ENCODE measurements at regions not wholly inside any gene's neighbourhood (a gene's known extent, or its start where the extent isn't known, plus 50 kb on each side); places are given as distances from the start of the nearest gene placed in this dataset.

- Histone ChIP-seq H3K36me3 (ENCODE audit: control insufficient read depth, insufficient read depth, low read length) (no peaks in the 10 kb centered on the region), H3K27me3 (ENCODE audit: control insufficient read depth, insufficient read depth, low read length) (no peaks in the 10 kb centered on the region; the same call in 1 of the 2 replicates), H3K4me3 (ENCODE audit: low read depth in 2 of 2, low read length in 2 of 2) (no peak overlapping the region), H3K4me1 (ENCODE audit: control insufficient read depth, insufficient read depth, low read length) (0 out of 2 replicates have a peak, but pooled peaks cover 2% of the 10 kb centered on the region), H3K27ac (ENCODE audit: low read length) (no peak overlapping the region), H3K9me3 (ENCODE audit: control insufficient read depth, insufficient read depth, low read depth, low read length) (no peaks in the 10 kb centered on the region)
- DNase-seq (ENCODE audit: low read depth, low spot score) (no peak), ATAC-seq (no peak)
- CTCF ChIA-PET: no interaction called here
- in situ Hi-C loops (cut with HindIII; ENCODE audit: low pct_unique_long_range_greater_than_20kb, low sequenced_read_pairs): no loop called here
- TF ChIP-seq REST (IDR thresholded peaks at IDR 0.05; ENCODE audit: insufficient read depth in 1 of 2, low read depth in 2 of 2, low read length in 1 of 2) (no peak), POLR2AphosphoS5 (IDR thresholded peaks at IDR 0.05; ENCODE audit: low read depth, low read length) (no peak), CTCF (IDR thresholded peaks at IDR 0.05) (no peak), SIN3A (IDR thresholded peaks at IDR 0.05; ENCODE audit: borderline replicate concordance, insufficient read depth, low read depth, low read length) (no peak), TCF7L2 (IDR thresholded peaks at IDR 0.05; ENCODE audit: low read depth, low read length) (no peak)
- BruUV-seq (replicated peaks): no TSS peak
- intact Hi-C loops (cut with micrococcal nuclease; ENCODE audit: unreplicated experiment): no loop called here
- POLR2A ChIA-PET: no interaction called here
These were observed 321.4 kb downstream of the CYP26B1 start for GRCh38 chr2:71826299-71826698.

DNA sequence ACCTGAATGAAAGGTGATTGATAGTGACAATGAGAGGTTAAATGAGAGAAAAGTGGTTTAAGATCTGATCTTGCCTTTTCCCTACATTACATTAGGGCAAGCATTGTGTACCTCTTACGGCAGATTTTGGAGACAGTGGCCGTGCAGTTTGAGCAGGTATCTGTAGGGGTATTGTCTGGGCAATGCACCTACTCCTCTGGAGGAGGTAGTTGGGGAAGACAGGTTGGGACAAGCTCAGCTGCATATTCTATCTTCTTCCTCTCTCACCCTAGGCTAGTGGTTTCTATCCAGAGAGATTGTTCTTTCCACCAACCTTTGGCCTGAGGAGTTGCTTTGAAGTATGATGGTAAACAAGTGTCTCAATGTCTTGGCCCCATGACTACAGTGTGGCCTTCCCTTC is 323.2 kb downstream of the CYP26B1 start:
- intact Hi-C loops (cut with micrococcal nuclease; ENCODE audit: unreplicated experiment) (no loop called here), in situ Hi-C loops (cut with HindIII; ENCODE audit: low pct_unique_long_range_greater_than_20kb, low sequenced_read_pairs) (no loop called here)
- no TSS peak for BruUV-seq (replicated peaks)
- no peaks in the 10 kb centered on the region for H3K9me3 ChIP-seq (ENCODE audit: control insufficient read depth, insufficient read depth, low read depth, low read length)
- H3K4me3 ChIP-seq (ENCODE audit: low read depth in 2 of 2, low read length in 2 of 2): no peak overlapping the region
- POLR2A ChIA-PET: no interaction called here
- TF ChIP-seq SIN3A (IDR thresholded peaks at IDR 0.05; ENCODE audit: borderline replicate concordance, insufficient read depth, low read depth, low read length) (no peak), CTCF (IDR thresholded peaks at IDR 0.05) (no peak)
- CTCF ChIA-PET: no interaction called here
- no peaks in the 10 kb centered on the region for H3K4me1 ChIP-seq (ENCODE audit: control insufficient read depth, insufficient read depth, low read length)
- DNase-seq (ENCODE audit: low read depth, low spot score): no peak
- H3K27me3 ChIP-seq (ENCODE audit: control insufficient read depth, insufficient read depth, low read length): no peaks in the 10 kb centered on the region; the same call in 1 of the 2 replicates
- no peak overlapping the region for H3K27ac ChIP-seq (ENCODE audit: low read length)
- ATAC-seq: no peak
- no peaks in the 10 kb centered on the region for H3K36me3 ChIP-seq (ENCODE audit: control insufficient read depth, insufficient read depth, low read length)

DNA sequence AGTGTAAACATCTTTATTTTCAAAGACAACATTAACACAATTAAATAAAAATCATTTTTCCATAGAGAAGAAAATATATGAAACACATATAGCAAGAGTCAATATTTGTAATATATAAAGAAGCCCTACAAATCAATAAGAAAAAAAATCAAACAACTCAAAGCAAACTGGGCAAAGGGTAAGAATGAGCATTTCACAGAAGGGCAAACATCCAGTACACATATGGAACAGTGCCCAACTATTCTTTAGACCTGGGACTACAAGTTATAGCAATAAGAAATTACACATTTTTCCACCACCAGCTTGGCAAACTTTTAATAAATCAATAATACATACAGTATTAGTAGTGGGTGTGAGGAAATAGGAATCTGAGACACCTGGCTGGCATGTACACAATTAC is 324.1 kb downstream of the CYP26B1 start:
- H3K27ac ChIP-seq (ENCODE audit: low read length): no peak overlapping the region
- ChIA-PET POLR2A (no interaction called here), CTCF (no interaction called here)
- ATAC-seq: no peak
- H3K27me3 ChIP-seq (ENCODE audit: control insufficient read depth, insufficient read depth, low read length): no peaks in the 10 kb centered on the region; the same call in 1 of the 2 replicates
- H3K4me3 ChIP-seq (ENCODE audit: low read depth in 2 of 2, low read length in 2 of 2): no peak overlapping the region
- H3K36me3 ChIP-seq (ENCODE audit: control insufficient read depth, insufficient read depth, low read length): no peaks in the 10 kb centered on the region
- no TSS peak for BruUV-seq (replicated peaks)
- TF ChIP-seq REST (IDR thresholded peaks at IDR 0.05; ENCODE audit: insufficient read depth in 1 of 2, low read depth in 2 of 2, low read length in 1 of 2) (no peak), POLR2AphosphoS5 (IDR thresholded peaks at IDR 0.05; ENCODE audit: low read depth, low read length) (no peak), SIN3A (IDR thresholded peaks at IDR 0.05; ENCODE audit: borderline replicate concordance, insufficient read depth, low read depth, low read length) (no peak), CTCF (IDR thresholded peaks at IDR 0.05) (no peak), TCF7L2 (IDR thresholded peaks at IDR 0.05; ENCODE audit: low read depth, low read length) (no peak)
- H3K4me1 ChIP-seq (ENCODE audit: control insufficient read depth, insufficient read depth, low read length): no peaks in the 10 kb centered on the region
- intact Hi-C loops (cut with micrococcal nuclease; ENCODE audit: unreplicated experiment) (no loop called here), in situ Hi-C loops (cut with HindIII; ENCODE audit: low pct_unique_long_range_greater_than_20kb, low sequenced_read_pairs) (no loop called here)
- no peak for DNase-seq (ENCODE audit: low read depth, low spot score)
- H3K9me3 ChIP-seq (ENCODE audit: control insufficient read depth, insufficient read depth, low read depth, low read length): no peaks in the 10 kb centered on the region
